GM21717 (cell line): ENCODE measurements at regions not wholly inside any gene's neighbourhood (a gene's known extent, or its start where the extent isn't known, plus 50 kb on each side); places are given as distances from the start of the nearest gene placed in this dataset.

ENCODE experiments used
- ATAC-seq: cut with Tn5 transposase; IDR thresholded peaks from one replicate; pipeline ENCODE4 v1.9.1; 2021; ENCODE audit warnings: mild to moderate bottlenecking, moderate library complexity; ENCODE audit not compliant: unreplicated experiment

DNA sequence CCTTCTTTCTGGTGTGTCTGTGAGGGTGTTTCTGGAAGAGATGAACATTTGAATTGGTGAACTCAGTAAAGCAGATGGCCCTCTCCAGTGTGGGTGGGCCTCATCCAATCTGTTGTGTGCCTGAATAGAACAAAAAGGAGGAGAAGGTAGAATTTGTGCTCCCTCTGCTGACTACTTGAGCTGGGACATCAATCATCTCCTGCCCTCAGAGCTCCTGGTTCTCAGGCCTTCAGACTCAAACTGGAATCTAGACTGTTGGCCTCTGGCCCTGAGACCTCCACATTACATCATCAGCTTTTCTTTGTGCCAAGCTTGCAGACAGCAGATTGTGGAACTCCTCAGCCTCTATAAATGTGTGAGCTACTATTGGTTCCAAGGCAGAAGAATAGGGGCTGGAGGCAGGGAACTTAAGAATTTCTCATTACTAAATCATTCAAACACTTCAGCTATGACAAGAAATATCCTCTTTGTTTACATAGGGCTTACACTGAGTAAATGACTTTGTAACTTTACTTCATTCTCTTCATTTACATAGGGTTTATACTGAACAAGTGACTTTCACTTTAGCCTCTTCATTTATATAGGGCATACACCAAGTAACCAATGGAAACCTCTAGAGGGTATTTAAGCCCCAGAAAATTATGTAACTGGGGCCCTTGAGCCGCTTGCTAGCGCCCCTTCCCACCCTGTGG lies 86.9 kb upstream of the NWD2 start:
- ATAC-seq = no peak

GRCh38 chr4:37160653-37161052 lies 83.9 kb upstream of the NWD2 start:
- ATAC-seq = no peak

GRCh38 chr4:37165844-37166243 lies 78.7 kb upstream of the NWD2 start:
- ATAC-seq = no peak

- no peak for ATAC-seq
Measured at GRCh38 chr4:37169956-37170355, 74.6 kb upstream of the NWD2 start.

DNA sequence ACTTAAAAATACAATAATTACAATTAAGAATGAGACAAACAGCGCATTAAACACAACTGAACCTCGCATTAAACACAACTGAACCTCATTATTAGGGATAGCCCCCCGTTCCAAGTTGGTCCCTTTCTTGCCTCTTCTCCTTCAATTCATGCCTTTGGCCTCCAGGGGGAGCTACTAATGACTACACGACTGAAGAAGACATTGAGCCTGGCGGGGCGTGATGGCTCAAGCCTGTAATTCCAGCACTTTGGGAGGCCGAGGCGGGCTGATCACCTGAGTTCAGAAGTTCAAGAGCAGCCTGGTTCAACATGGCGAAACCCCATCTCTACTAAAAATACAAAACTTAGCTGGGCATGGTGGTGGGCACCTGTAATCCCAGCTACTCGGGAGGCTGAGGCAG lies 56.4 kb upstream of the NWD2 start:
- ATAC-seq = no peak
